Hypothalamus (tissue), 51 donors: ENCODE measurements at regions not wholly inside any gene's neighbourhood (a gene's known extent, or its start where the extent isn't known, plus 50 kb on each side); places are given as distances from the start of the nearest gene placed in this dataset.
"Not testable (repeated sequence)": the region's sequence is repeated elsewhere in the genome, so short reads cannot be mapped to it uniquely, and the experiment has no call there.

Experiments
- DNase-seq, 51 donors: peaks; one replicate each; lab custom pipeline; 2025; lab: John Stamatoyannopoulos, UW

DNA sequence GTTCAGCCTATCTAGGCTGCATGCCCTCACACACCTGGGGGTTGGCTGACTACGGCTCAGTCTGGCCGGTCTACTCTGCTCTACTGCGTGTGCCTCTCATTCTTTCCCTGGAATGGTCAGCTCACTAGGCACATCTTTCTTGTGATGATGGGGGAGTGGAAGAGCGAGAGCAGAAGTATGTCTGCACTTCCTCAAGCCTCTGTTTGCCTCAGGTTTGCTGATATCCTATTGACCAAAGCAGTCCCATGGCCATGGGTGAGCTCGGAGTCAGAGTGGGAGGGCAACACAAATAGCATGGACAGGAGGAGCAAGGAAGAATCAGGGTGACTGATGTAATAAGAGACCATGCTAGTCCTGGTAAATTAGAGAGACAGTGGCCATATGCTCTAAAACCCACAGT, 167.9 kb upstream of the PRICKLE2 start:
- DNase-seq, result no peak

DNA sequence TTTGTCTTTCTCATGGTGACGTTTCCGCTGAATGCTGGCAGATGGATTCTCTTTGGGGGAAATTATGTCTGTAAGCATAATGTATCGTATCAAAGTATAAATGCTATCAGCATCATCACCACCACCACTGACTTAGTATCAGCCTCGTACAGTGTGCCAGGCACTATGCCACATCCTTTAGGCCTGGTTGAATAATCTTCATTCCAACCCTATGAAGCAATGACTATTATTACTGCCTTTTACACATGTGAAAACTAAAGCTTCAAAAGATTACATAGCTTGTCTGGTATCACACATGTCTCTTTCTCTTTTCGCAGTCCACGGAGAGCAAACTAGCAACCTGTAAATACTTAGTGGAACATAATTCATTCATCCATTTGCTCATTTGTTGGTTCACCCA, 166.7 kb upstream of the PRICKLE2 start:
- DNase-seq, result no peak

DNA sequence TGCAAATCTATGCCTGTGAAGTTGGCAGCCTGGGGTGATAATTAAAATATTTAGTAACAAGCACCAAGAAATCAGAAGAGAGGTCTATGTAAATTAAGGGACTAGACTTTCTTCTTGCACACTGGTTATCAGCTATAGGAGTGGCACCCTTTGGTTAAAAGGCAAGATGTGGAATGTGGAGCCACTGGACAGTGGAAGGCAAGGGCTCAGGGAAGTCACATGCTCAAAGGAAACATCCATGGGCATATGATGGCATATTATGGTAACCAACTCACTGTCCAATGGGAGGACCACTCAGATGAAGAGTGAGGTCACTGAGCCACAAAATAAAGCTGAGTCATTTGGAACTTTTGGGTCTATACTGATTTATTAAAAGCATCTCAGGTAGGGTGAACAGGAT, 165.6 kb upstream of the PRICKLE2 start:
- DNase-seq, result no peak

DNA sequence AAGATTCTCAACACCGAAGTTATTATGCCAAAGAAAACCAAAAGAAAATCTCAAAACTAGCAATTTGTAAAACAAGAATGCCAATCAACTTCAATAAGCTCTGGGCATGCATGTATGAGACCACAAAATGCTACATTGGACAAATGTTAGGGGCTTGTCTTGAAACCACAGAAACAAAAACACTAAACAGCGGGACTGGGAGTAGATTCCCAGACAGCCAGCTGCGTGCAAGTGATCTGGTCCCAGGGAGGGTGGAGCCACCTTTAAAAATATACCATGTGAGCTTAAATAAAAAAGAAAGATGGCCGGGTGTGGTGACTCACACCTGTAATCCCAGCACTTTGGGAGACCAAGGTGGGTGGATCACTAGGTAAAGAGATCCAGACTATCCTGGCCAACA, 163.6 kb upstream of the PRICKLE2 start:
- no peak for DNase-seq

DNA sequence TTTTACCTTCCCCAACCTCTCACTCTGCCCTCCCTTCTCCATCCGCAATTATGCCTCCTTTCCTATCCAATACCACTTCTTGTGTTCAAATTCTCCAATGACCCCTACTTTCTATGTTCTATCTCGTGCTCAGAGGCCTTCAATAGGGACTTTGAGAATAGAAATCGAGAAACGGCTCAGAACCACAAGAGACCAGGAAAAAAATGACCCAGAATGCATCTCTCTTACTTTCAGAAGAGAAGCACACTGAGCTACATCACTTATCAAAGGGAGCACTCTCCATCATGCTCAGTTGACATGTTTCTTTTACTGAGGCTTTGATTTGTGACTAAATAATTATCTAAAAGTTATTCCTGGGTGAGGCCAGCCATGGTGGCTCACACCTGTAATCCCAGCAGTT, 162.4 kb upstream of the PRICKLE2 start:
- no peak for DNase-seq

DNA sequence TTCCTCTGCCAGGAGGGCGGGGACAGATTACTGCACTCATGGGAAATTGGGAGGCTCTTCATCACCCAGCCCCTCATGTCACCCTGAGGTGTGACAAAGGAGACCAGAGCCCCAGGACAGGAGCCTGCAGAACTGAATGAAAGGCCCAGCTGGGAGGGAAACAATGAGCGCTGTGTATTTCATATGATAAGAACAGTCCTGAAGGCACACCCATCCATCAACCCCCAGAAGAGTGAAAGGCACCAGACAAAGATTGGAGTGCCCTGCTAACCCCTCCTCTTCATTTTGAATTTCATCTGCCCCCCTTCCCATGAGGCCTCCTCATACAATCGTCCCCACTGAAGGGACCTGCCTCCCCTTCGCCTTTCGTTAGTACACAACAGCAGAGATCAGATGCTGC, 160.0 kb upstream of the PRICKLE2 start:
- DNase-seq, result no peak

DNA sequence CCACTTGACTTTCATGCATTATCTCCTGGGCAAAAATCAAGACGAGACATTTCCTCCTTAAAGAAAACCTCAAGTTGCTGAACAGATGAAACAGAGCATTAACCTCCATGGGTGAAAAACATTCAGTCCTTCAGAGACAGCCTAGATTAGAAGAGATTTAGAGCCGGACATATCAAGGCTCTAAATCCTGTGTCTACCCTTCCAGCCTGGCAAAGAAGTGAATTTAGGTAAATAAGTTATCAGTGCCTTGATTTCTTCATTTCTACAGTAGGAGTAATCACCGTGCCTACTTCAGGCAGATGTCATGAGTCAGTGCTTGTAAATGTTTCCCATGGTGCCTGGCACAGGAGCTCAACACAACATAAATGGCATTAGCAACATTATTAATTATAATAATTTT, 159.3 kb upstream of the PRICKLE2 start:
- no peak for DNase-seq

DNA sequence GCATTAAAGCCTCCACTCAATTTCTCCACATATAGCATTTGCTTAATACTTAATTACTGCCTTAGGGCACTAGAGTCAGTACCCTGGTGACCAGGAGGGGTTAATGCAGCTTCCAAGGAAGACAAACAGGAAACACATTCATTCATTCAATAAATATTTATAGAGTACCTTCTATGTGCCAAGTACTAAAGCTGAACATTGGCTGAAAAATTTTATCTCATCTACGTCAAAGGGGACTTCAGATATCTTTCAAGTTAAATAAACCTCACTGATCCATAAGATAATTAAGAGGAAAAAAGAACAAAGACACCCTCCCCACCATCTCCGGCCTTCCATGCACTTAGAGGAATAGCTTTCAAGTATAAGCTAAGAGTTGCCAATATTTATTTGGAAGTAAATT, 156.9 kb upstream of the PRICKLE2 start:
- no peak for DNase-seq

DNA sequence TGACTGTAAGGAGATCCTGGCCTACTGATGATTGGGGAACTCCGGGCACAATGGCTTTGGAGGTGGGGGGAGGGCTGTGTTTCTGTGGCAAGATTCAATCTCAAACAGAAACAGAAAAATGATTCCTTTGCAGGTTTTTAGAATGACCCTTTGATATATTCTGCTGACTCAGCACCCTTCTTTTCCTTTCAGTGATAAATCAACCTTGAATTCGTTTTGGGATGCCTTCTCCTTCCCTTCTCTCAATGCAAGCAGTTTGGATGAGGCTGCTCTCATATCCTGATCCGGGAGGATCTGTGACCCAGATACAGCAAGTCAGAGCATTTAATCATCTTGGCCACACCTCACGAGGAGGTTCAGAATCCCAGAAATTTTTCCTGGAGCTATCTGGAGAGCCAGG, 156.1 kb upstream of the PRICKLE2 start:
- DNase-seq, result no peak

DNA sequence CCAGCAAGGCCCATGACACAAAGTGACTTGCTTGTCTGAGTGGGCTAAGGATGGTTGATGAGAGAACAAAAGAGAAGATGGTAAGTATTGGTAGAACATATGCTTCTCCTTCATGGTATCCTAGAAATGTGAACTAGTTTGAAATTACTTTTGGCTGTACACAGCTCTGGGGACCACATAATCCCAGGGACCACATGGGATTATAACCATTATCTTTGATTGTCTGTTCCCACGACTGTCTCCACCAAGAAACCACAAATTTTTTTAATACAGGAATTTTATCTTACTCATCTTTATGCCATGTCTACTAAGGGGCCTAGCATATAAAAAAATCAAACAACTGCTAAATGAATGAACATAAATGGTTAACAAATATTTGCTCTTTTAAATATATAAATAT, 155.3 kb upstream of the PRICKLE2 start:
- DNase-seq, result no peak

DNA sequence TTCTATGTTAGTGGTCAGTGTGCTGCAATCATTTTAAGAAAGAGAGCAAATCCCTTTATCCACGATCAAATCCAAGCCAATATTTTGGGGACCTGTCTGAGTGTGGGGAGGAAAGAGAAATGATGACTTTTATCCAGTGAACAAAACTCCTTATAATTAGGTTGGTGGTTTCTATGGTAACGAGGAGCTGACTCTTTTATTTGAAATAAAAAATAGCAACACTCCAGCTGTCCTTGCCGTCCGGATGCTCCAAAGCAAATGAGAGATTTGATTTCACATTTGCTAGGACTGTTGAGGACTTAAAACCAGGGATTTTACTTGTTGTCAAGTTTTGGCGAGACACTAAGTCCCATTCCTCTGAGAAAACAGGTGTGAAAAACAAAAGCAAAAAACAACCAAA, 154.0 kb upstream of the PRICKLE2 start:
- peak in 1 of 51 donors; percentile 20 for DNase-seq

DNA sequence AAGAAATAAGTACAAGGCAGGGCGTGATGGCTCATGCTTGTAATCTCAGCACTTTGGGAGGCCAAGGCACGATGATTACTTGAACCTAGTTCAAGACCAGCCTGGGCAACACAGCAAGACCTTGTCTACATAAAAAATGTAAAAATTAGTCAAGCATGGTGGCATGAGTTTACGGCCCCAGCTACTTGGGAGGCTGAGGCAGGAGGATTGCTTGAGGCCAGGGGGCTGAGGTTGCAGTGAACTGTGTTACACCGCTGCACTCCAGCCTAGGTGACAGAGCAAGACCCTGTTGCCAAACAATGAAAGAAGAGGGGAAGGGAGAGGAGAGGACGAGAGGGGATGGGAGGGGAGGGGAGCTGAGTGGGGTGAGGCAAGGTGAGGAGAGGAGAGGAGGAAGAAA, 152.7 kb upstream of the PRICKLE2 start:
- DNase-seq, result no peak

DNA sequence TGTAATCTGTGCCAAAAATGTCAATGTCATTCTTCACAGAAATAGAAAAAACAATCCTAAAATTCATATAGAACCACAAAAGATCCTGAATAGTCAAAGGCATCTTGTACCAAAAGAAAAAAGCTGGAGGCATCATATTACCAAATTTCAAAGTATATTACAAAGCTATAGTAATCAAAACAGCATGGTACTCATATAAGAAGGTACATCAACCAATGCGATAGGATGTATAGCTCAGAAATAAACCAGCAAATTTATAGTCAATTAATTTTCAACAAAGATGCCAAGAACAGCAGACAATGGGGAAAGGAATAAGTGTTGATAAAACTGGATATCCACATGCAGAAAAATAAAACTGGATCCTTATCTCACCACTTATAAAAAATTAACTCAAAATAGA, 150.5 kb upstream of the PRICKLE2 start:
- no peak for DNase-seq

DNA sequence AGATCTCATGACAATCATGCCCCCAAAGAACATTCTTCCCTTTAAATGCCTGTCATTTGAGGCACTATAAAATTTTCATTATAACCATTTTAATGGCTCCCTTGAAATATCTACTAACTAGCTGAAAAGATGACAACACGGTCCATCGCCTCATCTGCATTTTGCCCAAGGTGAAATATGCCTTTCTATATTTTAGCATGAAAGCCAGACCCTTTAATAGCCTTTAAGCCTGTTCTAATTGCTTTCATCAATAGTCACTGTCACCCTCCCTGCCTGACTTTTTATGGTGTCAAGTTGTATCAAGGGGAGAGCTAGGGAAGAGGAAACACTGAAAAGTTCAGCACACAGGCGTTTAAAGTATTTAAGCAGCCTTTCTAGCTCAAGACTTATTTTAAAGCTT, 144.1 kb upstream of the PRICKLE2 start:
- no peak for DNase-seq

DNA sequence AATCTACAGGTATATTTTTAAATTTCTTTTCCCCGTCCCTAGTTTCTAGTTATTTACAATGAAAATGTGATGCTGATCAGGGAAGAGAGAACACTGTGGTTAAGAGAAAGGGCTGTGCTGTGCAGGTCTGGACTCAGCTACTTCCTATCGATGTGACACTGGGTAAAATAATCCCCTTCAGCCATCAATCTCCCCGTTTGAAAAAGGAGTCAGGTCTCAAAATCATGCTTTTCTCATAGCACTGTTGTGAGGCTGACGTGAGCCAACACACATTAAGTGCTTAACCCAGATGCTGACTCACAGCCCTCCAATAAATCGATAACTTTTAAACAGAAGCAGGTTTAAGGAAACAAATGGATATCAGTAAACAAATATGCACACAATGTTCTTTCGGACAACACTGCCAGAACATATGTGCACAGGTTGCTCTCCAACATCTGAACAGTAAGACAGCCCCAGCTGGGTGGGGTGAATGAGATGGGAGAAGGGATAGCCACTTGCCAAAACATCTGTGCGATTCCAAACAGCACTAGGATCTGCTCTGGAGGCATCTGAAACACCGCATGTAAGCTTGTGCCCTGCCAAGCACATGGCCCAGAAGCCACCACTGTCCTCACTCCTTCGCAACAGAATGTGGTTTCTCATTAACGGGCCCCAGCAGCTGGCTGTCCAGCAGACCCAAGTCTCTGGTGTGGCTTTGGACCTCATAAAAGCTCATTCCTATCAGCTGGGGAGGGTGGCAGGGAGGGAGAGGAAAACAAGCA, 143.2 kb upstream of the PRICKLE2 start:
- no peak for DNase-seq

DNA sequence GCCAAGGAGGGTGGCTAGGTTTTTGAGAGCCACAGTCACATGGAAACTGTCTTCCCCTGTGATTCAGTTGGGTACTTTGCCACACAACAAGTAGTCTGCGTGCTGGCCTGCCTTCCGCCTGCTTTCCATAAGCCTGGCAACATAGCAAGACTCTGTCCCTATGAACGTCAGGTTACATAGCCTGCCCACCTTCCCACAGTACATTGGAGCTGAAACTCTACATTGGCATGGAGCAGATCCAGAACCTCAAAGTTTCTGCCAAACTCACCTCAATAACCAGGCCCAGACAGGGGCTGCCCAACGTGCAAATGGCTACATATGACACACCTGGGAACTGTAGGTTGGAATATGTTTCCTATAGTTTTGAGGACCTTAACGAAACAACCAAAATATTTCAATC, 140.6 kb upstream of the PRICKLE2 start:
- DNase-seq, result no peak

DNA sequence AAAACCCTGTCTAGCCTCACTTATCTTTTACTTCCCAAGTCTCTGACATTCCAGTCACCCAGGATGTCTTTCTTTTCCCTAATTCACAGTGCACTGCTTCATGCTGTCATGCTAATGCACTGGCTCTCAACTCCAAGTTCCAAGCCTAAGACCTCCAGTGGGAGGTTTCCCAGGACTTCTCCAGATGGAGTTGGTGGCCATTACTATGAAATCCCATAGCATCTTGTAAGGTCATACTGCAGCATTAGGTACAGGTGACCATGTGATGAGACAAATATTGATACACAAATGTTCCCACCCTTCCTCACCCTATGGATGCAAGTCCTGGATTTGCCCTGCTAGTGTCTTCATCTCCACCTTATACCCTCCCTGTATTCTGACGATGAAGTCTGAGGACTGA, 138.6 kb upstream of the PRICKLE2 start:
- no peak for DNase-seq

DNA sequence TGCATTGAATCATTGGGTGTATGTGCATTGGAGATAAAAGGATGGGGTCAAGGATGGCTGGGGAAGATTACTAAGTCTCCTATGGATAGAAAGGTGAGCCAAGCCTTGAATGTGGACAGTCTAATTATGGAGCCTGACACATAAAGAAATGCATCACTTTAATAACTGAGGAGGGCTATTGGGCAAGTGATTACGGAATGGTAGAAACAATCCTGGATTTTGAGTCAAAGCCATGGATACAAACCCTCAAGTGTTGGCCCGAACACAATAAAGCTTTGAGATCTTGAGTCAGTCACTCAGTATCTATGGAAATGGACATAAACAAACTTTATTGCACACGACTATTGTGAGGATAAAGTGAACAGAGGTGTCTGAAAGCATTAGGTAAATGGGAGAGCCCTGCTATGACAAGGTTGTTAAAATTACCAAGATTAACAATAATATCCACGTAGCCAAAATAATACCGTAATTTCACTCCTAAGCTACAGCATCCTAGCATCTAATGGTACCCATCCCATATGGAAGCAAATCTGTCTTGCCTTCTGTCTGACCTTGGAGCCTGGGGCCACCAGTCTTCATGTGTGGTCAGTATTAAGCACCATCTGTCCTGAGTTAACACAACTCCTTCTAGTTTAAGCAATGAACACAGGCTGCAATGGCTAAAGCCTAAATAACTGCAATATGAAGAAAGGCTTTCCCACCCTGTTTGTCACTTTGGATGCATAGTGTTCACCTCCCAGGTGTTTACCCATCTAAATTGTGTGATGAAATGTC, 136.9 kb upstream of the PRICKLE2 start:
- no peak for DNase-seq

DNA sequence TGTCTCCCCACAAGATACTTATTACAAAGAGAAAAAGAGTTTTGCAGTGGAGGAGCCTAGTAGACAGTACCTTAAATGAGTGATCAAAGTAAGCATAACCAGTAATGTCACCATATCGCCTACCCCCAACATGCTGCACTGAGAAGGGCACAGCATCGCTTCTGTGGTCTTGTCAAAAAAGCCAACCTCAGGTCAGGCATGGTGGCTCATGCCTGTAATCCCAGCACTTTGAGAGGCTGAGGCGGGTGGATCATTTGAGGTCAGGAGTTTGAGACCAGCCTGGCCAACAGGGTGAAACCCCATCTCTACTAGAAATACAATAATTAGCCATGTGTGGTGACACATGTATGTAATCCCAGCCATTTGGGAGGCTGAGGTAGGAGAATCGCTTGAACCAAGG, 135.8 kb upstream of the PRICKLE2 start:
- not testable (repeated sequence) for DNase-seq

DNA sequence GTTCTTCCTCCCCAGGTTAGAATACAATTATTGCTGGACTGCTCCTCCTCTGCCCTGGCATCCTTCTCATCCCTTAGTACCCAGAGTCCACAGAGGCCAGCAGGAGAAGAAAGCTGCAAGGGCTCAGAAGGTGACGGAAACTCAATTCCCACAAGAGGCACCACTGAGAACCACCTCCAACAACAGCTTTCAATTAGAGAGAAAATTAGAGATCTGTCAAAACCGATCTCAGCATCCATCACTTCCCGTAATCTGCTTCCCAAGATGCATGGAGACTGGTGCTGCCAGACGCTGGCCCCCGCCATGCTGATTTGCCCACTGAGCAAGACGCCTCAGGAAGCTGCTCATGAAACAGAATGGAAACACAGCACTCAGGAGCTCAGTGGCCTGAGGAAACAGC, 135.0 kb upstream of the PRICKLE2 start:
- DNase-seq, result no peak

DNA sequence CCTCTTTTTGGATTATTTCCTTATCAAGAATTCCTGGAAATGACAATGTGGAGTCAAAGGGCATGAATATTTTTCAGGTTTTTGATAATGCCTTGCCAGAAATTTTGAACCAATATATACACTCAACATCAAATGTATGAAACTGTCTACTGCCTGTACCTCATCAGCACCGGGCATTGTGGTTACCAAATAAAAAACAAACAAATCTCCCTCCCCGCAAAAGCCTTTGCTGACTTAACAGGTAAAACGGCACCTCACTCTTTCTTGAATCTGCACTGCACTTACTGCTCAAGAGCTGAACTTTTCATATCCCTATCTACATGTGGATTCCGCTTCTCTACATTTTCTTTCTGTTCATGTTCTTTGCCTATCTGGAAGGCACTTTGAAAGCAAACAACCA, 134.5 kb upstream of the PRICKLE2 start:
- no peak for DNase-seq

DNA sequence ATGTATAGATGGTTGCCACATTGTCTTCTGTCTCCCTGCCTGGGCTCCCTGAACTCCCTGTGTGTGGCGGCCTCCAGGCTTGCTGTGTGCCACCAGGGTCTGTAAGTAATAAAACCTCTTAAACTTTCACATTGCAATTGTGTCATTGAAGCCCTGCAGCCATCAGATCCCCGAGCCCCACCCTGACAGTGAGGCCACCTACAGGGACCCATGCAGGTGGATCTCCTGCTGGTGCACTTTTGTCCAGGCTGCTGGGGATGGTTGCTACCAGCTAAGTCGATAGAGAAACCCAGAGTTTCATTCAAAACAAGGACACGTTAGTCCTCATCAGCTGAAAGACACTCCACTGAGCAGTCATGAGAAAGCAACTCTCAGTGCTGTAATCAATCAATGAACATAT, 133.6 kb upstream of the PRICKLE2 start:
- no peak for DNase-seq

DNA sequence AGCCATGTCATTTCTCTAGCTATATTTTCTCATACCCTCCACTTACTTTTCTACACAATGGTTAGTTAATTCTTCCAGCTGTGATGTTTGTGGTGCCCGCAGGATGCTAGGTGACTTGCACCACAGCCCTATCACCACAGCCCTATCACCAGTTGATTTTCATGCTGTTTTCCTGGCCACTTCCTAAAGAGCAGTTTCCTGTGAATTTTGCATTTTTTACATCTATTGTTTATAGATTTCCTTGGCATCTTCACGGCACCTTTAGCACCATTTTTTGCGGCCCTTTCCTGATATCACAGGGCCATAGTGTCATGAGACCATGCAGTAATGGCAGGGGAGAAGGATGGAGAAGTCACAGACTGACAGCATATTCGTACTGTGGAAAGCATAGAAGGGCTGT, 132.9 kb upstream of the PRICKLE2 start:
- DNase-seq, result no peak
